RPMI7951 (cell line): ENCODE measurements at regions not wholly inside any gene's neighbourhood (a gene's known extent, or its start where the extent isn't known, plus 50 kb on each side); places are given as distances from the start of the nearest gene placed in this dataset.
"Not testable (repeated sequence)": the region's sequence is repeated elsewhere in the genome, so short reads cannot be mapped to it uniquely, and the experiment has no call there.

Experiments used
- DNase-seq: peaks from one replicate; pipeline ENCODE4 v3.0.0-alpha.2; 2012; ENCODE audit warnings: low read depth

GRCh38 chr3:118258850-118259249, 775.8 kb downstream of the IGSF11 start:
- DNase-seq: not testable (repeated sequence)

- DNase-seq: no peak
Measured at GRCh38 chr3:118262800-118263402, 771.7 kb downstream of the IGSF11 start.

- no peak for DNase-seq
Measured at GRCh38 chr3:118267588-118267987, 767.1 kb downstream of the IGSF11 start.

GRCh38 chr3:118269537-118270125, 765.0 kb downstream of the IGSF11 start:
- DNase-seq: no peak

- no peak for DNase-seq
Measured at GRCh38 chr3:118272991-118273390, 761.7 kb downstream of the IGSF11 start.

- no peak for DNase-seq
Measured at GRCh38 chr3:118277814-118278213, 756.8 kb downstream of the IGSF11 start.

- DNase-seq: no peak
Measured at GRCh38 chr3:118292841-118293240, 741.8 kb downstream of the IGSF11 start.

- DNase-seq: no peak
Measured at GRCh38 chr3:118298133-118298532, 736.5 kb downstream of the IGSF11 start.

- DNase-seq: no peak
Measured at GRCh38 chr3:118304557-118304956, 730.1 kb downstream of the IGSF11 start.

- no peak for DNase-seq
Measured at GRCh38 chr3:118332699-118333098, 701.9 kb downstream of the IGSF11 start.

GRCh38 chr3:118337649-118338048, 697.0 kb downstream of the IGSF11 start:
- no peak for DNase-seq

- no peak for DNase-seq
Measured at GRCh38 chr3:118347396-118348168, 687.1 kb downstream of the IGSF11 start.

- no peak for DNase-seq
Measured at GRCh38 chr3:118348169-118348557, 686.5 kb downstream of the IGSF11 start.

GRCh38 chr3:118354556-118354955, 680.1 kb downstream of the IGSF11 start:
- DNase-seq: no peak

- DNase-seq: no peak
Measured at GRCh38 chr3:118369892-118370491, 664.7 kb downstream of the IGSF11 start.

- no peak for DNase-seq
Measured at GRCh38 chr3:118380576-118380975, 654.1 kb downstream of the IGSF11 start.

GRCh38 chr3:118396491-118396890, 638.2 kb downstream of the IGSF11 start:
- DNase-seq: no peak

- no peak for DNase-seq
Measured at GRCh38 chr3:118400086-118400485, 634.6 kb downstream of the IGSF11 start.

- DNase-seq: no peak
Measured at GRCh38 chr3:118400886-118401285, 633.8 kb downstream of the IGSF11 start.

- no peak for DNase-seq
Measured at GRCh38 chr3:118401887-118402286, 632.8 kb downstream of the IGSF11 start.

- no peak for DNase-seq
Measured at GRCh38 chr3:118402971-118403370, 631.7 kb downstream of the IGSF11 start.

GRCh38 chr3:118406562-118406961, 628.1 kb downstream of the IGSF11 start:
- DNase-seq: no peak

GRCh38 chr3:118408431-118408830, 626.2 kb downstream of the IGSF11 start:
- DNase-seq: no peak
